ENCODE measurements at regions not wholly inside any gene's neighbourhood (a gene's known extent, or its start where the extent isn't known, plus 50 kb on each side); places are given as distances from the start of the nearest gene placed in this dataset.
A peak's percentile ranks its signal among the peaks of the same experiment; 100 is the strongest.

DNA sequence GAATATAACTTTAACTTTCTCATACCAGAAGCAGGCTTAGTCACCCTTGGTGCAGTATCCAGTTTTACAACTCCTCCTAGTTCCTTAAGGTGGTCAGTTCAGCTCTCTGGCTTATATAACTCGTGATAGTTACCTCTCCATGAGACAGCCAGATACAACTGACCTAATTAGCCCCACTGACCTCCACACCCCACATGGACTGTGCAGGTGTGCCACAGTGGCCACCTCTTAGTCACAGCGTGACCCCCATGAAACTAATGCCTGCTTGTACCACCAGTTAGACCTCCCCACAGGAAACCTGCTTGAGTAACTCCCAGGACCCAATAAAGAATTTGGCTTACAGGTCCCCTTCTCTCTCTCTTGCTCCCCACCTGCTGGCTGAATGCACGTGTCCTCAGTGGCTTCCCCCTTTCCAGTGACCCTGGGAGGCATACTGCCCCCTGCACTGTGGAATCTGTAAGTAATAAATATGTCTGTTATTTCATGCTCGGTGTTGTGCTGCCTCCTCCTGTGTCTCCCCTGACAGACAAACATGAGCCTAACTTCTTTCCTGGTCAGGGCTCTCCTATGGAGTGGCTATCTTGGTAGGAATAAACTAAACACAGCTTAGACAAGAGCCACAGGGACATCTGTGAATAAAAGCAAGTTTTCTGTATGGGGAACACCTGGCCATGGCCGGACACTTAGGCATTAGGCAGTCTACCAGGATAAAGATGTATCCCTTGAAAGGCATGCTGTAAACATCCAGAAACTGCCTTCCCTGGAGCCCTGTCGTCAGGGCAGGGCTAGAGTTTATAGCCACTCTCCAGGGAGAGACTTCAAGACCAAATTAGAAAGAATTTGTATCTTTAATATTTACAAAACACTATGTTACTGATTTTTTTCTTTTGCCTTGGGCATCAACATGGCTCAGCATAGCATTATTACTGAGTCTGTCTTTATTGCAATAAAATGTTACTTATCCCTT lies 209.7 kb upstream of the BOD1L1 start:
- no peak for DNase-seq (ENCODE audit: low read depth in 4 of 4, low spot score in 3 of 4)

DNA sequence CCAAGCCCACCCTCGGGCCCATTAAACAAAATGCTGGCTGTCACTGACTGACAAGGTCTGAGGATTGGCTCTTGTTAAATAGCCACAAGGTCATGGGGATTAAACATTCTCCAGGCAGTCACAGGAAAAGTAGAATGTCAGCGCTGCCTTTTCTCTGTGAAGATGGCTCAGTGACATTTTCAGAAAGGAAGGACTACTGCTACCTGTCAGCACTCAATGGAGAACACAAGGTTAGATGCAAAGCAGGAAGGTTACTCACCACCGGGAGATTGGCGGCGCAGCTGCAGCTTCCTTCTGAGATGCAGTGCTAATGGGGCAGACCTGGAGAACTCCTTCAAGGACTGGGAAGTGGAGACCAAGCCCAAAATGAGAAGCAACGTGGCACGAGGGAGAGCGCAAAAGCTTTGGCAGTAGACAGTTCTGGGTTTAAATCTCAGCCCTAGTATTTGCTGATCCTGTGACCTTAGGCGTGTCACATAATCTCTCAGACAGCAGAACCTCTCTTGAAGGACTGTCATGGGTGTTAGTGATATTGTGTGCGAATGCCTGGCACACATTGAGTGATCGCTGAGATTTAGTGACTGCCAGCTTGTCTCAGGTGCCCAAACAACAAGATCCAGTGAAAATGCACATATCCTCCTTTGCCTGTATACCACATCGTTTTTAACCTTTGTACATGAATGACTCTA lies 213.1 kb upstream of the BOD1L1 start:
- no peak for DNase-seq (ENCODE audit: low read depth in 4 of 4, low spot score in 3 of 4)

DNA sequence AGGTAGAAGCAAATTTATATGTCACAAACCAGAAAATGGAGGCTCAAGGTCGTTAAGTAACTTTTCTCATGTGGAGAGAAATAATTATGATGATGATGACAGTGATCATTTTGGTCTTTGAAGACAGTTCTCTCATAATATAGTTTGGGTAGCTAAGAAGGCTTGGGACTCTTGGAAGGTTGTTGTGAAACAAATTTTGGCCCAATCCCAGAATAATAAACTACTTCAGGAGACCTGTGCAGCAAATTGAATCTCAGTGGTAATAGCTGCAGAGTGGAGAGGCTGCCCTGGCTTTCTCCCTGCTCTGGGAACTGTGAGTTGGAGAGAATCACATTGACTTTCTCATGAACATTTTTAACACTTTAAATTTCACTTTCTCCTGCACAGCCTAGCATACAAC lies 217.2 kb upstream of the BOD1L1 start:
- no peak for DNase-seq (ENCODE audit: low read depth in 4 of 4, low spot score in 3 of 4)

DNA sequence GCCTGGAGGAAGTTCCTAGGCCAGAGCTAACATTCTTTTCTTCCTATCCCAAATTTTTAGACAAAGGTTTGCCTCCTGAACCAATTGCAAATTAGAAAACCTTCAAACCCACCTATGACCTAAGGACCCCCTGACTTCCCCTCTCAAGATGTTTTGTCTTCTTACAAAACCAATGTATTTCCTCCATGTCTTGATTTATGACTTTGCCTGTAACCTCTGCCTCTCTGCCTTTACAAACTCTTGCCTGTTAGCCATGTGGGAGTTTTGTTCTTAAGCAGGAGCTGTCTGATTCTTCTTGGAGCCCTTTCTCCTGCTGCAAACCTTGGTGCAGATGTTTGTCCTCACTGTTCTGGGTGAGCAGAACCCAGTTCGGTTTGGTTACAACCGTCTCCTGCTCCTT lies 222.3 kb upstream of the BOD1L1 start:
- peak in 2 of 4 donors; percentile 35 to 40 for DNase-seq (ENCODE audit: low read depth in 4 of 4, low spot score in 3 of 4)

DNA sequence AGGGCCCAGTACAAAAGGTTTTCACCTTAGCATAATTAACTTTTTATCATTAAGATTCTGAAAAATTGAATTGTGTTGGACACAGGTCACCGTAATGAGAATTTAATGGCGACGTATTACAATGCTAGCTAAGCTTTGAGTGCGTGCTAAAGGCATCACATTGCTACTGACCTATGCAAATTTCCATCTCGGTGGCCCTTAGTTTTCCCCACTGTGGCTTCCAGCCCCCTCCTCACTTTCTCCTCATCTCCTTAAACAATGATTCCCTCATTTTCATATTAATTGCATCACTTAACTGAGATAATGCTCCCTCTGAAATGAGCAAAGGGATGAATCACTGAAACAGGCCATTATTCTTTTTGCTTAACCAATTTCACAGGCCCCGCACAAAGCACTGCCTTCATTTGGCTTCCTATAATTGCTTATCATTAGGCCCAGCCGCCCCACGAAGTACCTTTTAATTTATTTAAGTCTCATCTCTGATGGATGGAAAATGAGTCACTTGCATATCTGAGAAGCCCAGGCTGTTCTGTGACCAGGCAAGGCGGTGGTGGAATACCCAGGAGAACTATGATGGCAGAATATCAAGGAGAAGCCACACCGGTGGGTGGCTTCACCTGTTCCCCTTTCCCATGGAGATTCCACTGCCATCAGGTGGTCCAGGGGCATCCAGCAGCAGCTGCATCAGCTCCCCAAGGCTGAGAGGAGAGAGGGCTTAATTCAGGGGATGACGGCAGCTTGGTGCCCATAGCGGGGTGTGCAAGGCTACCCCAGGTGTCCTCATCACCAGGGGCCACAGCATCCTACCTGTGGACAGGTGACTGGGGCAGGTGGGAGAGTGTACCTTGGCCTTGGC lies 223.8 kb upstream of the BOD1L1 start:
- no peak for DNase-seq (ENCODE audit: low read depth in 4 of 4, low spot score in 3 of 4)

DNA sequence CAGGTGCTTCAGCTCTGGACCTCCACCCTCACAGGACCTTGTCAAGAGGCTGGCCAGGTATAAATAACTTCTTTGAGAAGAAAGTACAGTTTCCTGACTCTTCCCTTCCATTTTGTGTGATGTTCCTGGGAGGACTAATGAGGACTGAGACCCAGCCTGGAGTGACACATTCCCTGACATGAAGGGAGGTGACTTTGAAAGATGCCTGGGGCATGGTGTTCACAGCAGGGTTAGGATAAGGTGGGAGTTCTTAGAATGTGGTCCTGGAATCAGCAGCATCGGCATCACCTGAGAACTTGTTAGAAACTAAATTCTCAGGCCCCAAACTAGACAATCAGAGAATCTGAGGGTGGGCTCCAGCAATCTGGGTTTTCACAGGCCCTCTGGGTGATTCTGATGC lies 224.9 kb upstream of the BOD1L1 start:
- no peak for DNase-seq (ENCODE audit: low read depth in 4 of 4, low spot score in 3 of 4)

DNA sequence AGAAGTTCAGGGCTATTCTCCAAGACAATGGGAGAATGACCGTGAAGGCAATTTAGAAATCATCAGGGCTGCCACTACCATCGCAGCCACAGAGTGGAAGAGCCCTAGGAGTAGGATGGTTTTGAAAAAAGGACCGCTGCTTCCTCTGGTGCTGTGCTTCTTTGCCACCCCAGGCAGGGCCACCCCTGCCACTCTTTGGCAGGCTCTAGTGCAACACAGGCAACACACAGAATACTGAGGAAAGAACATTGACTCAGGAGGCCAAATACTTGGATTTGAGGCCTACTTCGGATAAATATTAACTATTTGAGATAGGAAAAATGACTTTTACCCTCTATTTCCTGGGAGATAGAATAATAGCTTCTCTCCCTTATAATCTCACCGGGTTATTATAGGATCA lies 228.9 kb upstream of the BOD1L1 start:
- no peak for DNase-seq (ENCODE audit: low read depth in 4 of 4, low spot score in 3 of 4)

DNA sequence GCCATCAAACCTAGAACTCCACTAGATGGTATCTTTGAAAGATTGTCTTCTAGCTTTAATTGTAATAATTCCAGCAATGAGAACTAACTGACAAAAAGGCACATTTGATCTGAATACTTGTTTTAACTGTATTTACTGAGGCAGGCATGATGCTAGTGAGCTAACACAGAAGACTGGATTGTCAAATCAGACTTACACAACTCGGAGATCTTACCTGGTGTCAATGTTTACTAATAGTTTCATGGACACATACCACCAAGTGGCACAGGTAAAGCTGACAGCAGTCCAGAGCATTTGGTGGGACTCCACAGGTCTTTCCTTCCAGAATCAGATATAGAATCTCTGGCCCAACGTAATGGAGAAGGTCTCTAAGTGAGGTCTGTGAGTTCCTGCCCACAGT lies 229.9 kb upstream of the BOD1L1 start:
- DNase-seq (ENCODE audit: low read depth in 4 of 4, low spot score in 3 of 4) = no peak

DNA sequence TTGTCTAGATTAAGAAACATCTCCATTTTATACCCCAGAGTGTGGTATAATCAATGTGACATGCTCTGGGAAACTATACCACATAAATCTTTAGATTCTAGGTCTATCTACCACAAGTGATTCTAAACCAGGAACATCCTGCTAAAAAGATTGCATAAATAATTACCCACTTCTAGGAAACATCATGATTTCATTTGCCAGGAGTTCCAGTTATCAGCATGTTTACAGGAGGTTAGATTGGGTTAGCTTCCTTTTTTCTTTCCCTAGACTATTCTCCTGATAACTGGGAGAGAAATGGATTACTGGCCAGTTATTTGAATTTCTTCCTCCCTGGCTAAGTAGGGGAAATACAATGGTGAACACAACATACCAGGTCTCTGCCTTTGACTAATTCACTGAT lies 230.3 kb upstream of the BOD1L1 start:
- DNase-seq (ENCODE audit: low read depth in 4 of 4, low spot score in 3 of 4) = no peak

DNA sequence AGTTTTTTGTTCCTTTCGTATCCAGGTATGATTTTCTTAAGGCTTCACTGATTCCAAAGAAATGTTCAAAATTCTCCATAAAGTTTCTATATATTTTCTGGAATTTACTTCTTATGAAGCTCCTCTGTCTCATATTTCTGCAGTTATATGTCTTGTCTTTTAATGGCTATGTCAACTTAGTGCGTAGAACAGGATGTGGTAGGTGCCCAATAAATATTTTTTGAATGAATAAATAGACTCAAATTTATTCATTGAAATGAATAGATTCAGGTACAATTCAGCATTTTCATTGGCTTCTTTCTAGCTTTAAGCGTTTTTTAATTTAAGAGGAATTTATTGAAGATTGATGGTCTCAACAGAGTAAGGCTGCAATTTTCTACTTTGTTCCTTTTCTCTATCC lies 231.9 kb upstream of the BOD1L1 start:
- no peak for DNase-seq (ENCODE audit: low read depth in 4 of 4, low spot score in 3 of 4)

DNA sequence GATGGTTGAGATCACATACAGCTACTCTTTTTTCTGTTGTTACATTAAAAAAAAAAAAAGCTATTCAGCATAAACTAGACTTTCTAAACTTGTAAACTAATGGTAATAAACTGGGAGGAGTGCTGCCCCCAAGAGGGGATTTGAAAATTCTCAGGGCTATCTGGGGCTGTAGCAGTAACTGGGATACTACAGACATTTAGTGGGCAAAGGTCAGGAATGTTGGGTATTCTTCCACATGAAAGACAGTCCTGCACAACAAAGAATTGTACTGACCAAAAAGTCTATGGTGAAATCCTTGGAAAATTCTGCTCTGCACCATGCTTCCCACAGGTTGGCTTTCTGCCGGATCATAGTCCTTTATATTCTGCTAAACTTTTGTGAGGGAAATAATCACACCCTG lies 232.6 kb upstream of the BOD1L1 start:
- DNase-seq (ENCODE audit: low read depth in 4 of 4, low spot score in 3 of 4) = no peak

DNA sequence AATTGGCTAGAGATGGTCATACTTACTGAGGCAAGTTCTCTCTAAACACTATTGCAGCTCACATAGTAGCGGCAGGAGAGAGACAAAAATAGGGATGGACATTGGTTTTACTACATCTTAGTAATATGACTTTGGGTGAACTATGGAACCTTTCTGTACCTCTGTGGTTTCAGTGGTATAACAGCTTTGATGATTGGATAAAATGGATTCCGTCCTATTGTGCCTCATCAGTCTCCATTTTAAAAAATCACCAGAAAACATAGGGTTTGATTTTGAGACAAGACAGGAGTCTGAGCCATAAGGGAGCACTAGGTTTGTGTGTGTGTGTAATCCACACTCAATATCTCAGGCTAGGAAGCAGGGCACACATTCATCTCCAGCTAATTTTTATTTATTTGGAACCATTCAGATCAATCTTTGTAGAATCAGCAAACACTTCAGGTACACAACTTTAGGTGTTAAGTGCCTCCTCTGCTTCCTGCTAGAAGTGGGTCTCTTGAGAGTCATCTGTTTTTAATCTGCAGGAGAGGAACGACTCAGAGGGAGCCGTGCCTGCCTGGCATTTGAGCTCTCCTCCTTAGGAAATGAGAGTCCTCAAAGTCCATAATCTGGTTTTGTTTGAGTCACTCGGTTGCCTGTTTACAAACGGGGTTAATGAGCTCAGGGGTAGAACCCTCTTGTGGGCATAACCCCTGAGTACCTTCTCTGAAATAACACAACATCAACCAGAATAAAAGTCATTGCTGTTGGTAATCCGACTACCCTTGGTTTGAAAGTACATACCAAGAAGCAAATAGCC lies 238.5 kb upstream of the BOD1L1 start:
- no peak for DNase-seq (ENCODE audit: low read depth in 4 of 4, low spot score in 3 of 4)

DNA sequence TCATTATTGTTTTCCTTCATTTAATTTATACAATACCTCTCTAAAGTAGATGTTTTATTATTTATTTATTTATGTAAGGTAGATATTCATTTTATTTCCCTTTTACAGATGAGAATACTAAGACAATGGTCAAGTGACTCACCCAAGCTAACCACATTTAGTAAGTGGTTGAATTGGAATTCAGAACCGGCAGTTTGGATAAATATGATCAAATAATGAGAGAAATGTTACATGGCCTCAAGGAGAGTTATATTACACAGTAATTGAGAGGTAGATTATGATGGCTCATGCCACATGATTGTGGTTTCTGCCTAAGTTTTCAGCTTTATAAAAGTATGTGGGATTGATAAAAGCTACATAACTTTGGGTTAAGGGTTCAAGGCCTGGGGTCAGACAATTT lies 239.4 kb upstream of the BOD1L1 start:
- no peak for DNase-seq (ENCODE audit: low read depth in 4 of 4, low spot score in 3 of 4)

DNA sequence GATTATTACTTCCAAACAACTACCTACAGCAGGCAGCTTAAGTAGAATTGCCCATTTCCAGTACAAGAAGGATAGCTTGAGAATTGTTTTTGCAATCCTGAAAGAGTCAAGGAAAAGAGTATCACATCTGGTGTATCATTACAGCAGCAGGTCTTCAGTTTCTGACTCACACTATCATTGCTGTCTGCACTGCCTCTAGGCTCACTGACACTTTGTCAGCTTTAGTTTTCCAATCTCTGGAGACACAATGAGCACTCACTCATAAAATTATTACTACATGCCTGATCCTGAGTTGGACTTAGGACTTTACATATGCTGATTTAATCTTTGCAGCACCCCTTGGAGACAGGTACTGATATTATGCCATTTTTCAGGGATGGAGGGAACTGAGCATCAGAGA lies 244.6 kb upstream of the BOD1L1 start:
- no peak for DNase-seq (ENCODE audit: low read depth in 4 of 4, low spot score in 3 of 4)

DNA sequence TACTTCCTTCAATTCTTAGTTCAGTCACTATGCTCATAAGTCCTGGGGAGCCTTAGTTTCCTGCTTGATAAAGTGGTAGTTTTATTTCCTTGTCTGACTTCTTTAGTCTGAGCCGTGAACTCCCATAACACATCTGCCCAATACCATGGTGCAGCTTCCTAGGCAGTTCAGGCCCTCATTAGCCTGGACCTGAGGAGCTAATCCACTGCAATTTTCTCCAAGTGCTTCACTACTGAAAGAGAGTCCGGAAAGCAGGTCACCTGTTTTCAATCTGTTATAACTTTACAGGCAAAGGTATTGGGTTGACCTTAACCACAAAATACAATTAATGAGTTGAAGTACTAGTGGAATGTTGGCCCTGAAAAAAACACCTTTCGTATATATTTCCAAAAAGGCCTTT lies 245.4 kb upstream of the BOD1L1 start:
- no peak for DNase-seq (ENCODE audit: low read depth in 4 of 4, low spot score in 3 of 4)

DNA sequence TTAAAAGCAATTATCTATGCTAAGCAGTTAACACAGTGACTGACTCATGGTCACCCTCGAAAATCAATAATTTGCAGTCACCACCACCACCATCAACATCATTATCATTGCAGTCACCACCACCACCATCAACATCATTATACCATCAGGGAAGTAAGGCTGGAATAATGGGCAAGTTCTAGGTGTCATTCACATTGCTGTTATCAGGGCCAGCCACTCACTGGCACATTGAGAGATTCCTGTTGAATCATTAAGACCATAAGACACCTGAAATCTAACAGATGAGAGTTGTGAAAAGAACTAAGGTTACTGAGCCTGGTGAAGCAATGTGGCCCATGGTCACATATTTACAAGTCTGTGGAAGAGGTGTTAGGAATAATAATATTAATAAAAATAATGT lies 247.7 kb upstream of the BOD1L1 start:
- DNase-seq (ENCODE audit: low read depth in 4 of 4, low spot score in 3 of 4) = no peak

DNA sequence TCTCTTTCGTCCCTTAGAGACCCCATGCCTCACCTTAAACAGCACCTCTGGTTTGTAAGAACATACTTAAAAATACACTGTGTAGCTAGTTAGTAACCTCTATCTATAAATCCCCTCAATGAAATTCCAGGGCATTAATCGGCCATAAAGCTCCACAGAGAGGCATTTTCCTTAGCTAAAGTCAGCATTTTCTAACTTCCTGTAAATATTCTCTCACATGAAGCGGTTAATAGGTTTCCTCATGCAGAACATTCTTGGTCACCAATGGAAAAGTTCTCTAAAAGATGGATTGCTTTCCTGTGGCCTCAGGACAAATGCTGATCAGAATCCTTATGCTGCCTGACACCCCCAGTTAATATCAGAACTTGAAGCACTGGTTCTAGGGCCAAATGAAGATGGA lies 248.6 kb upstream of the BOD1L1 start:
- DNase-seq (ENCODE audit: low read depth in 4 of 4, low spot score in 3 of 4) = peak in 1 of 4 donors; percentile 30

DNA sequence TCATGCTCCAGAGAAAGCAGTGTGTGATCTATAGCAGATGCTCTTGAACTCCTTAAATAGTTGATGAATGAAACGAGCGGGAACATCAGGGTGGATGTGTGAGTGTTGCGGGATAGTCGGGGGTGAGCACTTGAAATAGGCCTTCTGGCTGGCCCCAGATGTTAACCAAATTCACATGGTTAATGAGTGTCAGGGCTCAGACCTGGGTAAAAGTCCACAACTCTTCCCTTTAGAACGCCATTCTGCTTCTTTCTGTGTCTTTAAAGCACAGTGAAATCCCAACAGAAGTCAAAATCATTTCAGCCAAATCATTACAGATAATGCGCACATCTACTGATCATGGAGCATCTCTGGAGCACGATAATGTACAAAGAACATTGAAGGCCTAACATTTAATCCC lies 249.4 kb upstream of the BOD1L1 start:
- DNase-seq (ENCODE audit: low read depth in 4 of 4, low spot score in 3 of 4) = no peak

DNA sequence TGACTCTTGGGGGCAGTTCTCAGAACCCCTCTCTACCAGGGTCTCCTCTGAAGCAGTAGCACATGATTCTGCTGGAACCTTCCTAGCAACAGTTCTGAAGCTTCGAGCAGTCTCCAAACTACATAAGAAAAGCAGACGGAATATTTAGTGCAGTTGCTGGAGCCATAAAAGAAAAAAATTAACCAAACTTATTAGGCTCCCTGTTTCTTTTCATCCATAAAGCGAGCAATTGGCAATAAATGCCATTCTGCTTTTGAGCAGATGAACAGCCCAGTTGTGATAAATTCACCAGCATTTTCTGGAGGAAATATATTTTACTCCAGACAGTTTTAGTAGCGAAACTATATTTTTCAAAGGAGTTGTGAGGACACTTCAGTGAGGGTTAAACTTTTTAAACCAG lies 250.1 kb upstream of the BOD1L1 start:
- DNase-seq (ENCODE audit: low read depth in 4 of 4, low spot score in 3 of 4) = no peak

DNA sequence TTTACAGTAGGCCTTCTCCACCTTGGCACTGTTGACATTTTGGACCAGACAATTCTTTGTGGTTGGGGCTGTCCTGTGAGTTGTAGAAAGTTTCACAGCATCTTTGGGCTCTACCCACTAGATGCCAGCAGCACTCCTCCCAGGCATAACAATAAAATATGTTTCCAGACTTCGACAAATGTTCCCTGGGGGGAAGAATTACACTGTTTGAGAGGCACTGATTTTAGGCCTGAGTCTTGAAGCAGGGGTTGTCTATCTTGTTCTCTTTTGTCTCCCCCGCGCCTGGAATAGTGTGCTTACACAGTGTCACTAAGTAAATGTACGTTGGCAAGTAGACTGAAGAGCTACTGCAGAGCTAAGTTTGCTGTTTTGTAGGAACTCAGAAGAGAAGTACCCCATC lies 254.4 kb upstream of the BOD1L1 start:
- DNase-seq (ENCODE audit: low read depth in 4 of 4, low spot score in 3 of 4) = no peak
